ENCODE measurements at regions not wholly inside any gene's neighbourhood (a gene's known extent, or its start where the extent isn't known, plus 50 kb on each side); places are given as distances from the start of the nearest gene placed in this dataset.

- H3K9me3 Mint-ChIP-seq: peaks cover 7% of the 10 kb centered on the region
- no peak for TF ChIP-seq CTCF (conservative IDR thresholded peaks at IDR 0.05)
Measured at GRCh38 chr2:225170162-225170561, 127.9 kb upstream of the DOCK10 start.

GRCh38 chr2:225169396-225169795, 127.1 kb upstream of the DOCK10 start:
- no peak for DNase-seq (ENCODE audit: extremely low spot score, unreplicated experiment)
- Mint-ChIP-seq H3K4me3 (no peak overlapping the region), H3K36me3 (no peaks in the 10 kb centered on the region), H3K4me1 (ENCODE audit: unreplicated experiment) (no peaks in the 10 kb centered on the region), H3K9me3 (peaks cover 7% of the 10 kb centered on the region), H3K27me3 (no peaks in the 10 kb centered on the region), H3K27ac (no peak overlapping the region)
- no peak for TF ChIP-seq CTCF (conservative IDR thresholded peaks at IDR 0.05)

More at GRCh38 chr2:225170162-225170561, 127.9 kb upstream of the DOCK10 start:
- Mint-ChIP-seq H3K4me1 (ENCODE audit: unreplicated experiment) (no peaks in the 10 kb centered on the region), H3K4me3 (no peak overlapping the region), H3K36me3 (no peaks in the 10 kb centered on the region), H3K27ac (no peak overlapping the region), H3K27me3 (no peaks in the 10 kb centered on the region)
- DNase-seq (ENCODE audit: extremely low spot score, unreplicated experiment): no peak

- no peak overlapping the region for H3K4me3 Mint-ChIP-seq
- no peaks in the 10 kb centered on the region for H3K9me3 Mint-ChIP-seq
- DNase-seq (ENCODE audit: extremely low spot score, unreplicated experiment): no peak
- H3K27ac Mint-ChIP-seq: no peak overlapping the region
- no peak for TF ChIP-seq CTCF (conservative IDR thresholded peaks at IDR 0.05)
- H3K36me3 Mint-ChIP-seq: no peaks in the 10 kb centered on the region
- no peaks in the 10 kb centered on the region for H3K4me1 Mint-ChIP-seq (ENCODE audit: unreplicated experiment)
- H3K27me3 Mint-ChIP-seq: no peaks in the 10 kb centered on the region
Measured at GRCh38 chr2:225165052-225165451, 122.8 kb upstream of the DOCK10 start.

GRCh38 chr2:225164401-225165050, 122.3 kb upstream of the DOCK10 start:
- no peaks in the 10 kb centered on the region for H3K36me3 Mint-ChIP-seq
- H3K4me3 Mint-ChIP-seq: no peak overlapping the region
- H3K27ac Mint-ChIP-seq: no peak overlapping the region
- H3K4me1 Mint-ChIP-seq (ENCODE audit: unreplicated experiment): no peaks in the 10 kb centered on the region
- H3K27me3 Mint-ChIP-seq: no peaks in the 10 kb centered on the region
- DNase-seq (ENCODE audit: extremely low spot score, unreplicated experiment): no peak
- TF ChIP-seq CTCF (conservative IDR thresholded peaks at IDR 0.05): no peak
- no peaks in the 10 kb centered on the region for H3K9me3 Mint-ChIP-seq

- H3K27me3 Mint-ChIP-seq: no peaks in the 10 kb centered on the region
- TF ChIP-seq CTCF (conservative IDR thresholded peaks at IDR 0.05): no peak
- DNase-seq (ENCODE audit: extremely low spot score, unreplicated experiment): no peak
- H3K36me3 Mint-ChIP-seq: no peaks in the 10 kb centered on the region
- no peak overlapping the region for H3K27ac Mint-ChIP-seq
- no peaks in the 10 kb centered on the region for H3K9me3 Mint-ChIP-seq
- no peak overlapping the region for H3K4me3 Mint-ChIP-seq
- H3K4me1 Mint-ChIP-seq (ENCODE audit: unreplicated experiment): no peaks in the 10 kb centered on the region
Measured at GRCh38 chr2:225158360-225158759, 116.1 kb upstream of the DOCK10 start.
